PC-3 (cell line): ENCODE measurements at regions not wholly inside any gene's neighbourhood (a gene's known extent, or its start where the extent isn't known, plus 50 kb on each side); places are given as distances from the start of the nearest gene placed in this dataset.

ENCODE experiments used
- EZH2 ChIP-seq: fragments of 300-600 bp; sonication (generic); IDR thresholded peaks from one replicate; pipeline ENCODE4 v1.6.1; 2017; ENCODE audit warnings: antibody characterized with exemption, mild to moderate bottlenecking, low read length; ENCODE audit not compliant: unreplicated experiment
- EZH2phosphoT487 ChIP-seq: fragments of 300-600 bp; sonication (generic); IDR thresholded peaks from 2 replicates; pipeline ENCODE4 v1.6.1; 2018; ENCODE audit warnings: mild to moderate bottlenecking, antibody characterized with exemption, low read length, borderline replicate concordance
- TF ChIP-seq, protein P1 (sequence below): fragments of 300-600 bp; sonication (generic); conservative IDR thresholded peaks from 2 replicates; pipeline ENCODE4 v1.5.1; 2017; ENCODE audit warnings: antibody characterized with exemption, low read depth, mild to moderate bottlenecking, low read length

DNA sequence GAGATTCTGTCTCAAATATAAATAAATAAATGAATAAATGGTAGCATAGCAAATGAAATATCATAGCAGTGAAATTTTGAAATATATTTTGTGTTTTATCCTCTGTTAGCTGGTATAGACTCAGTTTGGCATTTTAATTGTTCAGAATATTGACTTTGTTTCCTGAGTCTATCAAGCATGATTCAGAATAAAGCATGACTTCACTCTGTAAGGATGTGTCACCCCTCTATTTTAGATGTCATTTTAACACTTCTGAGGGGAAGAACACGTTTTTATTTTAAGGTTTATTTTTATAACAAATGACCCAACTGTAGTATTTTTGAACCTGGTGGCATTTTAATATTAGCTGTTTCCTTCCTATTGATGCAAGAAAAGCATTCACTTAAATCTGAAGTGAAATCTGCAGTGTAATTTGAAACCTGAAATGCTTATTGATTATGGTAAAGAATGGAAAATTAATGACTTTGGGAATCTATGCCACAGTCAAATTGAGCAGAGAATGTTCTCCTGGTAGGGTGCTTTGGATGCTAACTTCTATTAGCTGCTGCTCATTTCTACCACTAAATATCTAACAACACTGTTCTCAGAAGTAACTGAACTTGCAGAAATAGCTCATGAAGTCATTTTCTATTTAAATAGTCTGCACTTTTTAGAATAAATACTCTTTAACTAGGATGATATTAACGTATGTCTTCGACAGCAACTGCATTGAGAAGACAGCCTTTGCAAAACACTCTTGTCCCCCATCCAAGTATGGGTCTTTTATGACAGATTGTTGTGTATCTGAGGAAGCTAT is 114.2 kb downstream of the SOX4 start:
- TF ChIP-seq EZH2 (no peak), EZH2phosphoT487 (no peak)
- TF ChIP-seq, protein P1, sequence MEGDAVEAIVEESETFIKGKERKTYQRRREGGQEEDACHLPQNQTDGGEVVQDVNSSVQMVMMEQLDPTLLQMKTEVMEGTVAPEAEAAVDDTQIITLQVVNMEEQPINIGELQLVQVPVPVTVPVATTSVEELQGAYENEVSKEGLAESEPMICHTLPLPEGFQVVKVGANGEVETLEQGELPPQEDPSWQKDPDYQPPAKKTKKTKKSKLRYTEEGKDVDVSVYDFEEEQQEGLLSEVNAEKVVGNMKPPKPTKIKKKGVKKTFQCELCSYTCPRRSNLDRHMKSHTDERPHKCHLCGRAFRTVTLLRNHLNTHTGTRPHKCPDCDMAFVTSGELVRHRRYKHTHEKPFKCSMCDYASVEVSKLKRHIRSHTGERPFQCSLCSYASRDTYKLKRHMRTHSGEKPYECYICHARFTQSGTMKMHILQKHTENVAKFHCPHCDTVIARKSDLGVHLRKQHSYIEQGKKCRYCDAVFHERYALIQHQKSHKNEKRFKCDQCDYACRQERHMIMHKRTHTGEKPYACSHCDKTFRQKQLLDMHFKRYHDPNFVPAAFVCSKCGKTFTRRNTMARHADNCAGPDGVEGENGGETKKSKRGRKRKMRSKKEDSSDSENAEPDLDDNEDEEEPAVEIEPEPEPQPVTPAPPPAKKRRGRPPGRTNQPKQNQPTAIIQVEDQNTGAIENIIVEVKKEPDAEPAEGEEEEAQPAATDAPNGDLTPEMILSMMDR: no peak
